HG03196 (cell line): ENCODE measurements at regions not wholly inside any gene's neighbourhood (a gene's known extent, or its start where the extent isn't known, plus 50 kb on each side); places are given as distances from the start of the nearest gene placed in this dataset.
"Not testable (repeated sequence)": the region's sequence is repeated elsewhere in the genome, so short reads cannot be mapped to it uniquely, and the experiment has no call there.

Experiments used
- ATAC-seq: cut with Tn5 transposase; IDR thresholded peaks from one replicate; pipeline ENCODE4 v1.9.1; 2021; ENCODE audit not compliant: unreplicated experiment

DNA sequence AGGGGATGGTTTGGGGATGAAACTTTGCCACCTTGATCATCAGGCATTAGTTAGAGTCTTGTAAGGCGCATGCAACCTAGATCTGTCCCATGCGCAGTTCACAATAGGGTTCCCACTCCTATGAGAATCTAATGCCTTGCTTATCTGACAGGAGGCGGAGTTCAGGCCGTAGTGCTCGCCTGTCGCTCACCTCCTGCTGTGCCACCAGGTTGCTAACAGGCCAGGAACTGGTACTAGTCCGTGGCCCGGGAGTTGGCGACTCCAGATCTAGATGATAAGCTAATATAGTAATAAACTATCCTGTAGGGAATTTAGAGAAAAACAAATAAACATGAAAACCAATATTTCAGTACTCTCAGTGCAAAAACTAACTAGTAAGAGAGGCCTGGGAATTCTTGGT is 155.4 kb upstream of the ANO5 start:
- no peak for ATAC-seq

DNA sequence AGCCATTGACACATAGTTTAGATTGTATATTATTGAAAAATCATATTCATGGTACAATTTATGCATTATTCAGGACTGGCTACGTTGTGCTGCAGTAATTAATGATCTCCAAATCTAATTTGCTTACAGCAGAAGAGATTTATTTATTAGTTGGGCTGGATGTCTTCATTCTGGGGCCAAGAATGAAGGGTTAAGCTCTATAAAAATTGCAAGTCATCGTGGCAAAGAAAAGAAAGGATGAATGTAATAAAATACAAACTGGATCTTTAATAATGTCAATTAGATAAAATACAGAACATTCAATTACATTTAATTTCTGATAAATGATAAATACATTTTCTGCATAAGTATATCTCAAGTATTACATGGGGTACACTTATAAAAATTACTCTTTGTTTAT is 151.8 kb upstream of the ANO5 start:
- ATAC-seq, result no peak

DNA sequence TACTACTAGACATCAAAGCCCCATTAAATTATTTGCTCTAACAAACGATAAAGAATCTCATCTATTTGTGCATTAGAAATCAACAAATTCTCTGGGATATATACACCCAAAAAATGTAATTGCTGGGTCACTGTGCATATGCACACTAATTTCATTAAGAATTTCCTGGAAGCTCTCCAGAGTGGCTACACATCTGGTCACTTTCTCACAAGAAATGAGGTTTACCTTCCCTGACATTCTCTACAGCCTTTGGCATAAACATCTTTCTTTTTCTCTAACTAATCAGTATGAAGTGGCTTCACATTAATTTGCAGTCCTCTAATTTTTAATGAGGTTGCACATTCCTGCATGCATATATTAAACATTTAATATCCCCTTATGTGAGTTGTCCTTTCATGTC is 150.8 kb upstream of the ANO5 start:
- no peak for ATAC-seq

DNA sequence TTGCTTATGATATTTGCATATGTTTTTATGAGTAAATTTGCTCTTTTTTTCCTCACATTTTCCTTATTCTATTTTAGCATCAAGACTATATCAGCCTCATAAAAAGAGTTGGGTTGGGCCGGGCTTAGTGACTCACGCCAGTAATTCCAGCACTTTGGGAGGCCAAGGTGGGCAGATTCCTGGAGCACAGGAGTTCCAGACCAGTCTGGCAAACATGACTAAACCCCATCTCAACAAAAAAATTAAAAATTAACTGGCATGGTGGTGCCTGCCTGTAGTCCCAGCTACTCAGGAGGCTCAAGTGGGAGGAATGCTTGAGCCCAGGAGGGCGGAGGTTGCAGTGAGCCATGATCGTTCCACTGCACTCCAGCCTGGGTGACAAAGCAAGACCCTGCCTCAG is 148.8 kb upstream of the ANO5 start:
- no peak for ATAC-seq

DNA sequence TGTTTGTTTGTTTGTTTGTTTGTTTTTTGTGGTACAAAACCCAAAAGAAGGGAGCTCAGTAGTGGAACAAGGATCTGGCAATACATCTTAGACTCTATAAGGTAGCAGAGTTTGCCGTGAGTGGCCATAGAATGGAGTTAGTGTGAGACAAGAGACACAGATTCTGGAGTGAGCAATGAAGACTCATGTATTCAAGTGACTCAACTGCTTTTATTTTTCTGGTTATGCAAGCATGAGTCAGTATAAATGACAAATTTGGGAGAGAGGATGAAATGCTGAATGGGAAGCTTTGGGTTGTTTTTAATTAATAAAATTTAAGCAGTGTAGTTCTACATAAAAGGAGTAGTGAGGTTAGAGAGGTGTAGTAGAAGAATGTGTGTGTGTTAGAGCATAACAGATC is 143.6 kb upstream of the ANO5 start:
- ATAC-seq, result no peak

DNA sequence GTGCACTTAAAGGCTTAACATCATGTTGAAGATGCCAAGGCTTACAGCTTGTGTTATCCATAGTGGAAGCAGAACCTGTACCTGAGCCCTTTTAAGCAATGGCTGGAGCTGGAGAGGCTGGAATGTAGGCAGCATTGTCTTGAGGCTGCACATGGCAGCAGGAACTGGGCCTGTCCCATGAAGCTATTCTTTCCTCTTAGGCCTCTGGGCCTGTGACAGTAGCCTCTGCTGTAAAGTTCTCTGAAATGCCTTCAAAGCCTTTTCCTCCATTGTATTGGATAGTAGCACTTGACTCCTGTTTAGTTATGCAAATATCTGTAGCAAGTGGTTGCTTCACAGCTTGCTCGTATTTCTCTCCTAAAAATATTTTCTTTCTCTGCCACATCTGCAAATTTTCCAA is 127.4 kb upstream of the ANO5 start:
- ATAC-seq, result no peak

DNA sequence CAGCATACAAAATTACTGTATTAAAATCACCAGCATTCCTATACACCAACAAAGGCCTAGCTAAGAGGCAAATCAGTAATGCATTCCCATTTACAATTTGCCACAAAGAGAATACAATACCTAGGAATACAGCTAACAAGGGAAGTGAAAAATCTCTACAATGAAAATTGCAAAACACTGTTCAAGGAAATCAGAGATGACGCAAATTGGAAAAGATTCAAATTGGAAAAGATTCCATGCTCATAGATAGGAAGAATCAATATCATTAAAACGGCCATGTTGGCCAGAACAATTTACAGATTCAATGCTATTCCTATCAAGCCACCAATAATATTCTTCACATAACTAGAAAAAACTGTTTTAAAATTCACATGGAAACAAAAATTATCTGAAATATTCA is 123.0 kb upstream of the ANO5 start:
- ATAC-seq, result no peak

DNA sequence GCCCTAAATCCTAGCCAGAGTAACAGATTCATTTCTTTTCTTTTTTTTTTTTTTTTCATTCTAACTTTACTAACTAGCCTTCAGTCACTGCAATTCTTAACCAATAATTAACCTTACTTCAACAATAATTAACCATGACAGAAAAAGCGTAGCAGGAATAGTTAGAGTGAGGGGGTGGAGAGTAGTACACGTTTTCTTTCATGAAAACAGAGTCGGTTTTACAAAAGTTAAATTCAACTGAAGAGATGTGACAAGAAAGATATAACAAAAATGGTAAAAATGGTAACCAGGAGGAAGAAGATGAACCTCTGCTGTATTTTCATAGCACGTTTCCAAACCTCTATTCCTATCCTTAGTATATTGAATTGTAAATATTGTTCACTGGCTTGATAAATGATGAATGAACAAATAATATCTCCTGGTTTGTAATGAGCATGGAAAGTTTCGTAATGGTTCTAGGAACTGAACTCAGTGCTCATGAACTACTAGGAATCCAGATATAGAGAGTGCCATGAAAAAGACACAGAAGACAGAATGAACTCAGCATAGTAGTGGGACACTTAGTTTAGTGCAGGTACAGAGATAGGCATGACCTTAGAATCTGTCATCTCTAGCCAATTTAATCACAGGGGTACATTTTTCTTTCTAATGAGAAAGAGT is 116.5 kb upstream of the ANO5 start:
- no peak for ATAC-seq

DNA sequence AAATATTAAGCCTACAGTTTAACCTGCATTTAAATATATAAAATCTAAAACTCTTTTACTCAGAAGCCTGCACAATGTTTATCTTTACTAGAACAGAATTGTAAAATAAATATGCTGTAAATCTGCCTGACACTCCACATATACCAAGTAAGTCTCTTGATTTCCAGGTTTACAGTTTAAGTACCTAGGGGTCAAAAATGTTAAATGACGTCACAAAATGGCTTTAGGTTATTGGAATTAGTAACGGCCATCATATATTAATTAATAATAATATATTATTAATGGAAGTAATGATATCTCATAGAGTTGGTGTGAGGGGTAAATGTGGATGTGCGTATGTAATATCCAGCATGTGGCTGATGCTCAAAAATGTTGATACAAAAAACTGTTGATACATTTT is 114.8 kb upstream of the ANO5 start:
- ATAC-seq, result no peak

DNA sequence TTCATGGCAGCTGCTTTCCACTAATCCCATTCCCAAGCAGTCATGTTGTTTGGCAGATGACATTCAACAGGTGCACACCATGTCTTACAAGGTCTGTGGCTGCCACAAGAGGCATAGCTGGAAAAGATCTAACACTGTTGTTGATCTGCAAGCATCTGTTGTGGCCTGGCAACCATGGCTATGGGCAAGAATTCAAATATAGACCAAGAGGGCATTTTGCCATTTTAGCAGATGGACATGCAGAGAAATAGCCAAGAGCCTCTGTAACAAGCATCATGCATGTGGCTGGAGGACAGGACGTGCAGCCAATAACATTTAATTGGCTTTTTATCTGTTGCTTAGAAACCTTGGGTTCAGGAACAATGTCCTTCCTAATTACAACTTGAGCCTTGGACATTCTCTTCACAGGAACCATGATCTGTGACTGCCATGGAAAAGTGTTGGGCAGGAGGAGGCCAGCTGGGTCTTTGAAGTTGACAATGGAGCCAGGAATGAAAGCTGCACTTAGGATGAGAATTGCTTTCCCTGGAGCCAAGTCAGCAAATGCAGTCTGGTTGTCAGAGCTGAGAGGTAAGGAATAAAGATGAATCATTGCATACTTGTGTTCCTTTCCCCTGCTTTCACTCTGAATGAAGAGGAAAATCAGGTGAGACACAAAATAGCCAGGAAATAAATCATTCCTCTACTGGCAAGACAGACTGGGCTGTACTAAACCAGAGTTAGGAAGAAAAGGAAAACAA is 113.6 kb upstream of the ANO5 start:
- ATAC-seq, result no peak

DNA sequence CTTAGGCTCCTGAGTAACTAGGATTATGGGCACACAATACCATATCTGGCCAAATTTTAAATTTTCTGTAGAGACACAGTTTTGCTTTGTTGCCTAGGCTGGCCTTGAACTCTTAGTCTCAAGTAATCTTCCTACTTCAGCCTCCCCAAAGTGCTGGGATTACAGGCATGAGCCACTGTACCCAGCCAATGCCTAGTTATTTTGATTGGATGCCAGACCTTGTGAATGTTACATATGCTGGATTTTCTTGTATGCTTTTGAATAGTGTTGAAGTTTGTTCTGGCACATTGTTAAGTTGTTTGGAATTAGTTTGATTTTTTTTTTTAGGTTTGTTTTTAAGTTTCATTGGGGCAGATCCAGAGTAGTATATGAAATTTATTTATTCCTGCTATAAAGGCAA is 110.7 kb upstream of the ANO5 start:
- ATAC-seq, result no peak

DNA sequence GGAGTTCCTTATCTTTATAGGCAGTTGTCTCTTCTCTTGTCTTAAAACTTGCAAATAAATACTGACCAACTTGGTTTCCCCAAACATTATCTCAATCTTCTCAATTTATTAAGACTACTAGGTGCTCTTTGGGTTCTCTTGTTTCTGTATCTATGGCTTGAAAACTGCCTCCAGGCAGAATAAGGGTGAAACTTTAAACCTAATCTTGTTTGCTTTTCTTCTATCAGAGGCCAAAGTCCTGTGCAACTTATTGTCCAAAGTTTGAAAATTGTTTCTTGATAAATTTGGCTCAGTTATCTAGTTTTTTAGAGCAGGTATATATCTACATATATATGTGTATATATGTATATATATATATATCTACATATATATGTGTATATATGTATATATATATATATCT is 110.1 kb upstream of the ANO5 start:
- ATAC-seq, result no peak

DNA sequence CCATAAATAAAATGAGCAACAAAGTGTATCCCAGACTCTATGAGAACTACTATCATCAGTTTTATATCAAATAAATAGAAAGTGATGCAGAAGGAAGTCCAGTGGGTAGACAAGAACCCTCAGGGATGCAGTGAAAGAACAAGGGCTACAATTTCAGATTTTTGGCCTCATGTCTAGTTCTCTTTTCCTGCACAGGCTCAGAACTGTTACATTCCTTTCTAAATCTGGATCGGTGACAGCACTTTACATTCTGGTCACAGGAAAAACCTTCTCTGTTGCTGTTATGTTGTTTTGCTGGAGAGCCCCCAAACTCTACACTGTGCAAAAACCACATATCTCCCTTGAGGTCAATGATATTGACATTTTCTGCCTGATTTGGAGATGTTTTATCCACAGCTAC is 108.8 kb upstream of the ANO5 start:
- ATAC-seq, result no peak

DNA sequence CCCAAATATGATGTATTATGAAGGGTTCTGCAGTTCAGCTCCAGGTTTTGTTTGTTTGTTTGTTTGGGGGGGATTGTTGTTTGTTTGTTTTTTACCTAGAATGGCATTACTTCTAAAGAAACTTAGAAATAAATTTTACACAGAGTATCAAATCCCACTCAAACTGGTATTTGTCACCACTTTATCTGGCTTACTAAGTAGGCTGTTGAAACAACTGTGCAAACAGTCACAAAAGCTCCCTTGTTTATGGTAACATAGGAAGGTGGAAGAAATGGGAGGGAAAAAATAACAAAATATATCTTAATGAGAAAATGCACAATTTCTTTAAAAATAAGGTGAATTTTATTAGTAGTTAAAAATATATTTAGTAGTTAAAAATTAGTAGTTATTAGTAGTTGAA is 108.3 kb upstream of the ANO5 start:
- ATAC-seq, result no peak

DNA sequence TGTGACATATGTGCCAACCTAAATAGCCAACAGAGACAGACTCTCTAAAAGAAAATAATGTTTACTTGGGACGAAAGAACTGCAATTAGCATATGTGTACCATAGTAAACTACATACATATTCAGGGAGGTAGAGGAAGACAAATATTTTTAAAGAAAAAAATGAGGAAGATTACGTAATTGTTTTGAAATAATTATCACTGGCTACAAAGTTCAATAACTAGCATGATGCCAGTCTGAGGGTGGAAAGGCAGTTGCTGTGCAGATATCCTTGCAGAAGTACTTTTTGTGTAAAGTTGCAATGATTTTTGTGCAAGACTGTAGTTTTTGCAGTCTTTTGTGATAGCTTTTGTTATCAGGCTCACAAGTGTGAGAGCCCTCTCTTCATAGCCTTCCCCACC is 103.3 kb upstream of the ANO5 start:
- ATAC-seq, result no peak

DNA sequence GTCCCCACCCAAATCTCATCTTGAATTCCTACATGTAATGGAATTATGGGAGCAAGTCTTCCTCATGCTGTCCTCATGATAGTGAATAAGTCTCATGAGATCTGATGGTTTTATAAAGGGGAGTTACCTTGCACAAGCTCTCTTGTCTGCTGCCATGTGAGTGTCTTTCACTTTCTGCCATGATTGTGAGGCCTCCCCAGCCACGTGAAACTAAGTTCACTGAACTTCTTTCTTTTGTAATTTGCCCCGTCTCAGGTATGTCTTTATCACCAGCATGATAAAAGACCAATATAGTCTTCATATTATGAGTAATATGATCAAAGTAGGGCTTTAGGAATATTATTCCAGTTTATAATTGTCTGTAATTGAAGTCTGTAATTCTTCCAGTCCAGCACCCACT is 86.3 kb upstream of the ANO5 start:
- no peak for ATAC-seq

DNA sequence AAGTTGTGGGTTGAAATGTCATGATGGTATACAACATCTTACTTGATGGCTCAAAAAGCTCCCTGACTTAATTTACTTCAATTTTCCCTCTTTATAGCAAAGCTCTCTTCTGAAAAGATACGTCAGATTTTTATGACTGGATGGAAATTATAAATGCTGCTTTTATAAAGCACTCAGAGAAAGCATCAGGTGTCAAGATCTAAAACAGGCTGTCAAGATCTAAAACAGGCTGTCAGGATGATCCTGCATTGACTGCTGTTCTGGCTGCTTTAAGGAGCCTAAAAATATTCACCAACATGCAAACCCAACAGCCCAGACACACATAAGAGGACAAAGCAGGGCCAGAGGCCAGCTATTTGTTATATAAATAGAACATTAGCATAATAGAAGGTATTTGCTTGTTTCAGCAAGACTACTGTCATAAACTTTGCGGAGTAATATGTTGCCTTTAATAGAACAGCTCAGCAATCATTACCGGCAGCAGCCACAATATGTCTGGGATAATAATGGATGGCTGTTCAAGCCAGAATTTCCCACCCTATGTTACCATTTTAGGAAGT is 77.3 kb upstream of the ANO5 start:
- ATAC-seq, result no peak

DNA sequence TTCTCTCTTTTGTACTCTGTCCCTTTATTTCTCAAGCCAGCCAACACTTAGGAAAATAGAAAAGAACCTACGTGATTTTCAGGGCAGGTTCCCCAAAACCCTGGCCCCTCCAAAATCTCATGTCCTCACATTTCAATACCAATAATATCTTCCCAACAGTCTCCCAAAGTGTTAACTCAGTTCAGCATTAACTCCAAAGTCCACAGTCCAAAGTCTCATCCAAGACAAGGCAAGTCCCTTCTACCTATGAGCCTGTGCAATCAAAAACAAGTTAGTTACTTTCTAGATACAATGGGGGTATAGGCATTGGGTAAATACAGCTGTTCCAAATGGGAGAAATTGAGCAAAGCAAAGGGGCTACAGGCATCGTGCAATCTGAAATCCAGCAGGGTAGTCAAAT is 64.9 kb upstream of the ANO5 start:
- ATAC-seq, result not testable (repeated sequence)

DNA sequence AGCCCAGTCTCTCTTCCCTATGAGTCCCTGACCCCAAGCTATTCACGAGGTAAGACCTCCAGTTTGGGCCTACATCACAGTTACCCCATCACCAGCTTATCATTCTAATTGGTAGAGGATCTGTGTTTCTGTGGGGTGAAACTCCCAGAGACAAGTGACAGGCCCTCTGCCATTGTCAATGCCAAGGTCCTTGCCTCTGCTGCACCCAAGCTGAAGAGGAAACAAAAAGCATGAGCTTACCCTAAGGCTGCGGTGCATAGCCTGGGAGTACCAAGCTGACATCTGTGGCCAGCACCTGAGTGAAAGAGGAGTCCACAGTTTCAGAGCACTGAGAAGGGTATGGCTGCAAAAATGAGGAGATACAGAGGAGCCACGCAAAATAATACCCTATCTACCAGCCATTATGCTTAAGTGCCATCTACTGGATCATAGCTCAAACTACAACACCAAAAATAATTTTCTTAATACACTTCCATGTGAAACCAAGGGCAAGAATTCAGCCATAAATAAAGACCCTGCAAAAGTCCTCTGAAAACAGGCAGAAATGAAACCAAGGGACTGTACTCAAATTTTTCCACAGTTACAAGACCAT is 62.3 kb upstream of the ANO5 start:
- no peak for ATAC-seq

DNA sequence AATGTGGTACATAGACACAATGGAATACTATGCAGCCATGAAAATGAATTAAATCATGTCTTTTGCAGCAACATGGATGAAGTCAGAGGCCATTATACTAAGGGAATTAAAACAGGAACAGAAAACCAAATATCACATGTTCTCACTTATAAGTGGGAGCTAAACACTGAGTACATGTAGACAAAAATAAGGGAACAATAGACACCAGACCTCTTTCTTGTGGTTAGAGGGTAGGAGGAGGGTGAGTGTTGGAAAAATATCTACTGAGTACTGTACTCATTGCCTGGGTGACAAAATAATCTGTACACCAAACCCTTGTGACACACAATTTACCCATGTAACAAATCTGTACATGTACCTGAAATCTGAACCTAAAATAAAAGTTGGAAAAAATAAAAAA is 59.1 kb upstream of the ANO5 start:
- no peak for ATAC-seq

DNA sequence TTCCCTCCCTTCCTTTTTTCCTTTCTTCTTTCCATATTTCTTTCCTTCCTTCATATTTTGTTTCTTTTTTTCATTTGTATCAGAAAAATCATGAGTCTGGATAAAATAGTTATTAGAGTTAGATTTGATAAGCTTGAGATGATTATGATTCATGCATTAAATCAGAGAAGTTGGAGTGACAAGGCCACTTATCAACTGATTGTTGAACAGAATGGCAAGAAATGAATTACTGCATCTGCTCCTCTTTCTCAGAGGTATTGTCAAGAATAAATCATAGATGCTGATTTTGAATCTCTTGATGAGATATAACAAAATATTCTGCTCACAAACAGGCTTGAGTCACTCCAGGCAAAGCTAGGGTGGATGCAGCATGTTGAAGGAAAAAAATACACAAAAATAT is 54.6 kb upstream of the ANO5 start:
- ATAC-seq, result no peak
